ENCODE measurements at regions not wholly inside any gene's neighbourhood (a gene's known extent, or its start where the extent isn't known, plus 50 kb on each side); places are given as distances from the start of the nearest gene placed in this dataset.

GRCh38 chr4:95619525-95620443 lies 71.0 kb upstream of the UNC5C start:
- H3K4me3 ChIP-seq (ENCODE audit: low read length) = no peak overlapping the region
- no peak overlapping the region for H3K4me2 ChIP-seq (ENCODE audit: low read length)
- no peak for TF ChIP-seq EZH2 (IDR thresholded peaks at IDR 0.05; ENCODE audit: low read length, unreplicated experiment)
- TF ChIP-seq, protein P1, sequence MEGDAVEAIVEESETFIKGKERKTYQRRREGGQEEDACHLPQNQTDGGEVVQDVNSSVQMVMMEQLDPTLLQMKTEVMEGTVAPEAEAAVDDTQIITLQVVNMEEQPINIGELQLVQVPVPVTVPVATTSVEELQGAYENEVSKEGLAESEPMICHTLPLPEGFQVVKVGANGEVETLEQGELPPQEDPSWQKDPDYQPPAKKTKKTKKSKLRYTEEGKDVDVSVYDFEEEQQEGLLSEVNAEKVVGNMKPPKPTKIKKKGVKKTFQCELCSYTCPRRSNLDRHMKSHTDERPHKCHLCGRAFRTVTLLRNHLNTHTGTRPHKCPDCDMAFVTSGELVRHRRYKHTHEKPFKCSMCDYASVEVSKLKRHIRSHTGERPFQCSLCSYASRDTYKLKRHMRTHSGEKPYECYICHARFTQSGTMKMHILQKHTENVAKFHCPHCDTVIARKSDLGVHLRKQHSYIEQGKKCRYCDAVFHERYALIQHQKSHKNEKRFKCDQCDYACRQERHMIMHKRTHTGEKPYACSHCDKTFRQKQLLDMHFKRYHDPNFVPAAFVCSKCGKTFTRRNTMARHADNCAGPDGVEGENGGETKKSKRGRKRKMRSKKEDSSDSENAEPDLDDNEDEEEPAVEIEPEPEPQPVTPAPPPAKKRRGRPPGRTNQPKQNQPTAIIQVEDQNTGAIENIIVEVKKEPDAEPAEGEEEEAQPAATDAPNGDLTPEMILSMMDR (conservative IDR thresholded peaks at IDR 0.05; ENCODE audit: low read depth, low read length) = no peak
- no peak for TF ChIP-seq EZH2phosphoT487 (IDR thresholded peaks at IDR 0.05; ENCODE audit: borderline replicate concordance, low read length)
- no peaks in the 10 kb centered on the region for H3K9me2 ChIP-seq (replicated peaks; ENCODE audit: low read length)
- H3K79me2 ChIP-seq (ENCODE audit: low read length) = no peaks in the 10 kb centered on the region
- BruUV-seq (replicated peaks) = no TSS peak
- H3K4me1 ChIP-seq (ENCODE audit: insufficient read depth, low read length) = no peaks in the 10 kb centered on the region
- H3K36me3 ChIP-seq (ENCODE audit: low read depth, low read length) = no peaks in the 10 kb centered on the region
- no peak overlapping the region for H2AFZ ChIP-seq (ENCODE audit: low read length)
- H3K27ac ChIP-seq (ENCODE audit: low read length) = no peak overlapping the region
- no peaks in the 10 kb centered on the region for H4K20me1 ChIP-seq (ENCODE audit: low read length)
- intact Hi-C loops (cut with micrococcal nuclease) = no loop called here
- H3K9ac ChIP-seq (ENCODE audit: low read length) = no peak overlapping the region
- ATAC-seq (no peak), DNase-seq (no peak)
- no peaks in the 10 kb centered on the region for H3K9me3 ChIP-seq (ENCODE audit: low read length)
- H3K27me3 ChIP-seq (ENCODE audit: low read length) = no peaks in the 10 kb centered on the region
- ChIA-PET CTCF (no interaction called here), POLR2A (ENCODE audit: unreplicated experiment) (no interaction called here)
- no peaks in the 10 kb centered on the region for H3F3A ChIP-seq (ENCODE audit: low read length, unreplicated experiment)

DNA sequence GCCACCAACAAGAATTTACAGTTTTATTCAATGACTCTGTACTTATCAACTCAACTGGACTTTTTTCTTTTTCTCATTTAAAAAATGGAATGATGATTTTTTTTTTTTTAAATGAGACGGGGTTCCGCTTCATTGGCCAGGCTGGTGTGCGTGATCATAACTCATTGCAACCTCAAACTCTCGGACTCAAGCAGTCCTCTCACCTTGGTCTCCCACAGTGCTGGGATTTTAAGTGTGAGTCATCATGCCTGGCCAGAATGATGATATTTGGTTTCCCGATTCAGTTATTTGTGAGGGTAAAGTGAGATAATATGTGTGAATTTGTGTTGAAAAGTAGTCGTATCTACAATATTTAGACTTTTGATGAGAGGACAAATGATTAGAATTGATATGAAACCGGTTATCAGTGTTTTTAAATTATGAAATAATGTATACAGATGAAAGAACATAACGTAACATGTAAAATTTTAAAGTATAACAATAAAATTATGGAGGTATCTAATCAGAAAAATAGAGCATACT lies 66.0 kb upstream of the UNC5C start:
- DNase-seq (no peak), ATAC-seq (no peak)
- Histone ChIP-seq H3K79me2 (ENCODE audit: low read length) (no peaks in the 10 kb centered on the region), H2AFZ (ENCODE audit: low read length) (no peak overlapping the region), H3K27me3 (ENCODE audit: low read length) (no peaks in the 10 kb centered on the region), H3K9me2 (replicated peaks; ENCODE audit: low read length) (no peaks in the 10 kb centered on the region), H3F3A (ENCODE audit: low read length, unreplicated experiment) (no peaks in the 10 kb centered on the region), H3K9ac (ENCODE audit: low read length) (no peak overlapping the region), H3K4me2 (ENCODE audit: low read length) (no peak overlapping the region), H3K9me3 (ENCODE audit: low read length) (no peaks in the 10 kb centered on the region), H4K20me1 (ENCODE audit: low read length) (no peaks in the 10 kb centered on the region), H3K27ac (ENCODE audit: low read length) (no peak overlapping the region), H3K4me3 (ENCODE audit: low read length) (no peak overlapping the region), H3K4me1 (ENCODE audit: insufficient read depth, low read length) (no peaks in the 10 kb centered on the region), H3K36me3 (ENCODE audit: low read depth, low read length) (no peaks in the 10 kb centered on the region)
- ChIA-PET CTCF (no interaction called here), POLR2A (ENCODE audit: unreplicated experiment) (no interaction called here)
- intact Hi-C loops (cut with micrococcal nuclease) = no loop called here
- TF ChIP-seq, protein P1 (conservative IDR thresholded peaks at IDR 0.05; ENCODE audit: low read depth, low read length) = no peak
- no TSS peak for BruUV-seq (replicated peaks)

DNA sequence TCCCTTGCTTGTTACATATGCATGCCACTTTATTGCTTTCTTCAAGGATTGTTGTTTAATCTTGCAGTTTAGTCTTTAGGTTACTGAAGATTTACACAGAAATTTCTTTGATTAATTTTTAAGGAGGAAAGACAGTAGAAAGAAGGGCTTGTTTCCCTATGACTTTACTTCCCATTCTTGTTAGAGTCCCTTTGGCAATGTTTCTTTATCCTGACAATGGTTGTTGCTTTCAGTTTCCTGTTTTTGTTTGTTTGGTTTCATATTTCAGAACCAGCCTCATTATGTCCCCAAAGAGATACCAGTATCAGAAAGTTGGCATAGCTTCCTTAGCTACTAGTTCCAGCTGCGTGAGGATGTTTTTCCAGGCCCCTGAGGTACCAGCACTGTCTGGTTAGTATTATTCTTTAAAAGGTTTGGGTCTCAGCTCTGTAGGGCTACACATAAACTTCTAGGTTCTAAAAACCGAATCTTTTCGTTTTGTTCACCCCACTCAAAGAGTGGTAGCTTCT lies 61.3 kb upstream of the UNC5C start:
- CTCF ChIA-PET = no interaction called here
- Histone ChIP-seq H3K4me1 (ENCODE audit: insufficient read depth, low read length) (no peaks in the 10 kb centered on the region), H3K9ac (ENCODE audit: low read length) (no peak overlapping the region), H4K20me1 (ENCODE audit: low read length) (no peaks in the 10 kb centered on the region), H3K9me2 (replicated peaks; ENCODE audit: low read length) (no peaks in the 10 kb centered on the region), H3K4me2 (ENCODE audit: low read length) (no peak overlapping the region), H3K36me3 (ENCODE audit: low read depth, low read length) (no peaks in the 10 kb centered on the region), H3K27ac (ENCODE audit: low read length) (no peak overlapping the region), H2AFZ (ENCODE audit: low read length) (no peak overlapping the region), H3K4me3 (ENCODE audit: low read length) (no peak overlapping the region), H3K9me3 (ENCODE audit: low read length) (no peaks in the 10 kb centered on the region), H3F3A (ENCODE audit: low read length, unreplicated experiment) (no peaks in the 10 kb centered on the region), H3K27me3 (ENCODE audit: low read length) (no peaks in the 10 kb centered on the region), H3K79me2 (ENCODE audit: low read length) (no peaks in the 10 kb centered on the region)
- TF ChIP-seq EZH2 (IDR thresholded peaks at IDR 0.05; ENCODE audit: low read length, unreplicated experiment) = no peak
- TF ChIP-seq EZH2phosphoT487 (IDR thresholded peaks at IDR 0.05; ENCODE audit: borderline replicate concordance, low read length) = no peak
- TF ChIP-seq, protein P1 (conservative IDR thresholded peaks at IDR 0.05; ENCODE audit: low read depth, low read length) = no peak
- POLR2A ChIA-PET (ENCODE audit: unreplicated experiment) = no interaction called here
- no peak for DNase-seq
- BruUV-seq (replicated peaks) = no TSS peak
- intact Hi-C loops (cut with micrococcal nuclease) = no loop called here
- no peak for ATAC-seq
